HepG2 (cell line): ENCODE measurements at regions not wholly inside any gene's neighbourhood (a gene's known extent, or its start where the extent isn't known, plus 50 kb on each side); places are given as distances from the start of the nearest gene placed in this dataset.

Experiments used
- ATAC-seq: fragments of 200-7000 bp; cut with Tn5 transposase; 3 replicates; pipeline ENCODE4 v1.9.1; 2020; ENCODE audit warnings: mild to moderate bottlenecking, moderate library complexity
- BruUV-seq: library from RNA; stranded (reverse); fragments of 400-500 nt; replicated peaks from 2 replicates; lab custom pipeline; 2021; lab: Mats Ljungman, UMichigan
- CTCF ChIA-PET: fragments of 300-600 bp; formaldehyde crosslinking; extraction: SDS; loops from one replicate; lab custom pipeline; 2021; ENCODE audit warnings: low total read pairs, inconsistent platforms, low intra/inter-chr PET ratio; lab: Yijun Ruan, JAX
- POLR2A ChIA-PET: fragments of 350-600 bp; sonication (Branson Sonifier 250); formaldehyde crosslinking; loops from one replicate; lab custom pipeline; 2020; ENCODE audit warnings: antibody characterized with exemption, inconsistent platforms; lab: Yijun Ruan, JAX
- DNase-seq: peaks from one replicate; pipeline ENCODE4 v3.0.0-alpha.2; 2015; ENCODE audit warnings: low spot score
- FAIRE-seq: peaks from 3 replicates; lab custom pipeline; 2011; peaks lifted over from hg19 to GRCh38; lab: Jason Lieb, UNC
- H2AFZ ChIP-seq: one replicate; pipeline ENCODE4 v1.6.1; 2011; ENCODE audit warnings: low read length, inconsistent platforms
- H3K27ac ChIP-seq: fragments of 300-600 bp; 3 replicates; pipeline ENCODE4 v1.8.0; 2011; ENCODE audit warnings: mixed run types, mild to moderate bottlenecking, mixed read lengths, low read length, inconsistent platforms; ENCODE audit not compliant: insufficient read depth; ENCODE audit errors: extremely low read length
- H3K27me3 ChIP-seq, 2 experiments: fragments of 200-600 bp in 1 of 2; 2 replicates in 1 of 2; 3 replicates in 1 of 2; pipeline versions ENCODE4 v1.6.0 to v1.8.0; 2011; ENCODE audit warnings: low read length in 2 of 2, mild to moderate bottlenecking in 2 of 2, moderate library complexity in 2 of 2, inconsistent platforms in 1 of 2; ENCODE audit not compliant: insufficient read depth in 2 of 2, control insufficient read depth in 1 of 2
- H3K36me3 ChIP-seq, 2 experiments: fragments of 200-600 bp in 1 of 2; replicated peaks in 1 of 2; 2 replicates in 1 of 2; 3 replicates in 1 of 2; pipeline versions ENCODE4 v1.5.1 to v1.8.0; 2011; ENCODE audit warnings: low read length in 2 of 2, inconsistent platforms in 1 of 2; ENCODE audit not compliant: insufficient read depth in 2 of 2, control insufficient read depth in 1 of 2
- H3K4me1 ChIP-seq: 2 replicates; pipeline ENCODE4 v1.5.1; 2012; ENCODE audit warnings: low read length, inconsistent platforms; ENCODE audit not compliant: insufficient read depth
- H3K4me2 ChIP-seq: 2 replicates; pipeline ENCODE4 v1.6.0; 2011; ENCODE audit warnings: low read depth, low read length, inconsistent platforms
- H3K4me3 ChIP-seq, 3 experiments: fragments of 200-600 bp in 1 of 3; sonication (generic), shearing (Covaris generic) in 1 of 3; replicated peaks in 1 of 3; 2 replicates each; pipeline ENCODE4 v1.5.1; 2011 to 2016; ENCODE audit warnings: low read length in 3 of 3, inconsistent platforms in 2 of 3, low read depth in 2 of 3, mild to moderate bottlenecking in 2 of 3, control low read depth in 1 of 3, mixed read lengths in 1 of 3; ENCODE audit not compliant: insufficient read depth in 1 of 3
- H3K79me2 ChIP-seq: one replicate; pipeline ENCODE4 v1.6.1; 2011; ENCODE audit warnings: low read length, inconsistent platforms; ENCODE audit not compliant: insufficient read depth
- H3K9ac ChIP-seq: 2 replicates; pipeline ENCODE4 v1.6.0; 2011; ENCODE audit warnings: mild to moderate bottlenecking, low read depth, low read length, inconsistent platforms; ENCODE audit not compliant: insufficient read depth
- H3K9me3 ChIP-seq: 2 replicates; pipeline ENCODE4 v1.5.1; 2012; ENCODE audit warnings: mild to moderate bottlenecking, low read length
- H4K20me1 ChIP-seq: 2 replicates; pipeline ENCODE4 v1.6.0; 2011; ENCODE audit warnings: inconsistent platforms, mild to moderate bottlenecking, low read length, moderate library complexity; ENCODE audit not compliant: insufficient read depth
- ARNTL ChIP-seq: sonication (generic); formaldehyde crosslinking; IDR thresholded peaks from 2 replicates; pipeline ENCODE4 v1.4.0; 2020; ENCODE audit warnings: mild to moderate bottlenecking, missing genetic modification reagents
- CTCF ChIP-seq: sonication (generic); formaldehyde crosslinking; IDR thresholded peaks from 2 replicates; pipeline ENCODE4 v1.5.0; 2020; ENCODE audit warnings: mild to moderate bottlenecking, missing genetic modification reagents, moderate library complexity
- DMTF1 ChIP-seq: sonication (generic); formaldehyde crosslinking; IDR thresholded peaks from 2 replicates; pipeline ENCODE4 v1.4.0; 2020; ENCODE audit warnings: mild to moderate bottlenecking, missing genetic modification reagents
- HMGXB4 ChIP-seq, 2 experiments: sonication (generic) in 1 of 2; formaldehyde crosslinking in 1 of 2; IDR thresholded peaks; 2 replicates each; pipeline versions ENCODE4 v1.4.0 to v1.6.1; 2018 to 2020; ENCODE audit warnings: missing genetic modification reagents in 2 of 2, borderline replicate concordance in 1 of 2, low read depth in 1 of 2, mild to moderate bottlenecking in 1 of 2, missing biosample characterization in 1 of 2
- NR2F6 ChIP-seq, 2 experiments: IDR thresholded peaks; 2 replicates each; pipeline ENCODE4 v1.6.1; 2016; ENCODE audit warnings: antibody characterized with exemption in 1 of 2, mild to moderate bottlenecking in 1 of 2
- PRPF4 ChIP-seq: fragments of 200-400 bp; formaldehyde crosslinking; IDR thresholded peaks from 2 replicates; pipeline ENCODE4 v1.6.1; 2016; ENCODE audit warnings: low read length, low read depth; ENCODE audit not compliant: poor library complexity, severe bottlenecking
- RORA ChIP-seq: sonication (generic); formaldehyde crosslinking; IDR thresholded peaks from 2 replicates; pipeline ENCODE4 v1.5.0; 2020; ENCODE audit warnings: mild to moderate bottlenecking, missing genetic modification reagents, moderate library complexity
- ZNF205 ChIP-seq: IDR thresholded peaks from 2 replicates; pipeline ENCODE4 v1.6.1; 2018; ENCODE audit warnings: missing biosample characterization, missing genetic modification reagents
- ZNF672 ChIP-seq: sonication (generic); formaldehyde crosslinking; IDR thresholded peaks from 2 replicates; pipeline ENCODE4 v1.8.1; 2022; ENCODE audit warnings: missing genetic modification reagents
- ZNF691 ChIP-seq: sonication (generic); formaldehyde crosslinking; IDR thresholded peaks from 2 replicates; pipeline ENCODE4 v1.4.0; 2020; ENCODE audit warnings: missing genetic modification reagents, low read depth, mild to moderate bottlenecking, borderline replicate concordance
- WGBS: methylation state at CpG from one replicate; pipeline ENCODE4 v1.1.6; 2017; ENCODE audit warnings: low lambda C conversion rate; 5-methylcytosine and 5-hydroxymethylcytosine counted together
- in situ Hi-C: cut with HindIII; loops from 2 replicates; pipeline ENCODE4 v1.10.0; 2017; ENCODE audit warnings: low pct_unique_long_range_greater_than_20kb; ENCODE audit not compliant: extremely low pct_ligation_motif_present
- intact Hi-C: fragments of 100-400 bp; cut with micrococcal nuclease; formaldehyde crosslinking; loops from one replicate; pipeline ENCODE4 v1.10.0; 2022; ENCODE audit not compliant: unreplicated experiment

- no peak for TF ChIP-seq ZNF691 (CRISPR knock-in tag)
- TF ChIP-seq NR2F6 (IDR thresholded peaks at IDR 0.05) = no peak
- TF ChIP-seq NR2F6 (CRISPR knock-in tag; IDR thresholded peaks at IDR 0.05) = no peak
- TF ChIP-seq ZNF672 (CRISPR knock-in tag) = no peak
- no peak for TF ChIP-seq DMTF1 (CRISPR knock-in tag)
- TF ChIP-seq ZNF205 (CRISPR knock-in tag) = no peak
- no peak for TF ChIP-seq HMGXB4 (CRISPR knock-in tag; IDR thresholded peaks at IDR 0.05; ENCODE audit: borderline replicate concordance in 1 of 2, low read depth in 1 of 2)
- TF ChIP-seq RORA (CRISPR knock-in tag) = no peak
- no peak for TF ChIP-seq ARNTL (CRISPR knock-in tag)
Measured at GRCh38 chrX:42531441-42531840, 246.5 kb downstream of the PPP1R2C start (continued).

- H3K9me3 ChIP-seq = no peaks in the 10 kb centered on the region
- ChIA-PET CTCF (no interaction called here), POLR2A (no interaction called here)
- H3K4me1 ChIP-seq = no peaks in the 10 kb centered on the region
- no peak overlapping the region for H2AFZ ChIP-seq
- H3K4me3 ChIP-seq = no peak overlapping the region
- H3K27me3 ChIP-seq = no peaks in the 10 kb centered on the region
- H4K20me1 ChIP-seq = no peaks in the 10 kb centered on the region
- TF ChIP-seq PRPF4 (no peak), CTCF (CRISPR knock-in tag) (0 out of 2 replicates have a peak, but pooled peaks have one; percentile 4)
- WGBS = 0% methylated on average over 1 of the region's 1 CpG
- H3K36me3 ChIP-seq = no peaks in the 10 kb centered on the region
- no peak for ATAC-seq
- H3K79me2 ChIP-seq = no peaks in the 10 kb centered on the region
- intact Hi-C loops (no loop called here), in situ Hi-C loops (no loop called here)
- no peak for DNase-seq
- BruUV-seq = no TSS peak
- H3K27ac ChIP-seq = no peak overlapping the region
- no peak for FAIRE-seq
- H3K4me2 ChIP-seq = no peak overlapping the region
- H3K9ac ChIP-seq = no peak overlapping the region
Measured at GRCh38 chrX:42530027-42530426, 247.9 kb downstream of the PPP1R2C start.
